Kidney epithelial cell (primary cell): ENCODE measurements at regions not wholly inside any gene's neighbourhood (a gene's known extent, or its start where the extent isn't known, plus 50 kb on each side); places are given as distances from the start of the nearest gene placed in this dataset.

ENCODE experiments used
- DNase-seq: peaks from one replicate; pipeline ENCODE4 v3.0.0-alpha.2; 2010; ENCODE audit warnings: low read depth
- H3K27me3 ChIP-seq: 2 replicates; pipeline ENCODE4 v1.6.0; 2011; ENCODE audit warnings: low read length; ENCODE audit not compliant: control insufficient read depth, insufficient read depth
- H3K36me3 ChIP-seq: 2 replicates; pipeline ENCODE4 v1.5.1; 2011; ENCODE audit warnings: low read length; ENCODE audit not compliant: control insufficient read depth, insufficient read depth
- H3K4me3 ChIP-seq: 2 replicates; pipeline ENCODE4 v1.5.1; 2011; ENCODE audit warnings: low read depth, mild to moderate bottlenecking, control low read depth, low read length
- TF ChIP-seq, protein P1 (sequence below): IDR thresholded peaks from 2 replicates; pipeline ENCODE4 v1.5.1; 2011; ENCODE audit warnings: mild to moderate bottlenecking, moderate library complexity, low read length, control low read depth, inconsistent platforms; ENCODE audit not compliant: insufficient read depth, poor library complexity, severe bottlenecking

DNA sequence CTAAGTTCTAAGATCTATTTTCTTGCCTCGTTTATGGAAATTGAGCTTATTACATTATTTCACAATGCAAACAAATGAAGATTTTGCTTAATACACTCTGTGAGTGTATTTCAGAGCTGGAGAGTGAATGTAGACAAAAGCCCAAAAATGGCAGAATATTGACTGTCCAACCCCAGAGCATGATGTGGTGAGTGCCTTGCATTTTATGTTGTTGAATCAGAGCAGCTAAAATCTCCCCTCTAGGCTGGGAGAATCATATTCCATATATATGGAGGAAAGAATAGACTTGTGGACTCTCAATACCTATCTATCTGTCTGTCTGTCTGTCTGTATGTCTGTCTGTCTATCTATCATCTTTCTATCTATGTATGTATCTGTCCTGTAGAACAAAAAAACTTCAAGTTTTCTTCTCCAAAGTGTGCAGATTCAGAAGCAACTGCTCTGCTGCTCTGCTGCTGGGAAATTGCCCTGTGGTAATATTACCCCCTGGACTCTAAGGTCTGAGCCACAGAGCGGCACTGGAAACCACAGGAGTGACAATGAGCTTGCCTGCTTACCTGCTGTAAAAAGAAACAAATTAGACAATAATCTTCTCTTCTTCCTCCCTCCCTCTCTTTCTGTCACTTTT, 209.4 kb upstream of the PRICKLE1 start:
- Histone ChIP-seq H3K27me3 (no peaks in the 10 kb centered on the region), H3K4me3 (no peak overlapping the region), H3K36me3 (no peaks in the 10 kb centered on the region)
- DNase-seq: peak; percentile 65
- TF ChIP-seq, protein P1, sequence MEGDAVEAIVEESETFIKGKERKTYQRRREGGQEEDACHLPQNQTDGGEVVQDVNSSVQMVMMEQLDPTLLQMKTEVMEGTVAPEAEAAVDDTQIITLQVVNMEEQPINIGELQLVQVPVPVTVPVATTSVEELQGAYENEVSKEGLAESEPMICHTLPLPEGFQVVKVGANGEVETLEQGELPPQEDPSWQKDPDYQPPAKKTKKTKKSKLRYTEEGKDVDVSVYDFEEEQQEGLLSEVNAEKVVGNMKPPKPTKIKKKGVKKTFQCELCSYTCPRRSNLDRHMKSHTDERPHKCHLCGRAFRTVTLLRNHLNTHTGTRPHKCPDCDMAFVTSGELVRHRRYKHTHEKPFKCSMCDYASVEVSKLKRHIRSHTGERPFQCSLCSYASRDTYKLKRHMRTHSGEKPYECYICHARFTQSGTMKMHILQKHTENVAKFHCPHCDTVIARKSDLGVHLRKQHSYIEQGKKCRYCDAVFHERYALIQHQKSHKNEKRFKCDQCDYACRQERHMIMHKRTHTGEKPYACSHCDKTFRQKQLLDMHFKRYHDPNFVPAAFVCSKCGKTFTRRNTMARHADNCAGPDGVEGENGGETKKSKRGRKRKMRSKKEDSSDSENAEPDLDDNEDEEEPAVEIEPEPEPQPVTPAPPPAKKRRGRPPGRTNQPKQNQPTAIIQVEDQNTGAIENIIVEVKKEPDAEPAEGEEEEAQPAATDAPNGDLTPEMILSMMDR: no peak

DNA sequence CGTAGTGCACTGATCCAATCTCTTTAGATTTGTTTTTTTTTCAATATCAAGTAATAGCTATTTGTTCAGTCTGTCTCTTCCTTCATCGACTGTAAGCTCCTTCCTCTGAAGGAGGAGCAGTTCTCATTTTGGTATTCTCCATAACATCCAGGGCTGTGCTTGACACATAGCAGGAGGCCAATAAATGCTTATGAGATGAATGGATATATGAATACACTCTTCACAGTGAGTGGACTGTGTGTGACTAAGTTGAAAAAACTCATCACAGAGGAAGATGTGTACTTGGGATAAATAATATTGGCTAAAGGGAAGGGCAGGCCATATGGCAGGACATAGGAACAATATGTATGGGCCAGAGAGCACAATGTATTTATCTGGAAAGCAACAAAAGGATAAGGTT, 205.3 kb upstream of the PRICKLE1 start:
- no peaks in the 10 kb centered on the region for H3K27me3 ChIP-seq
- TF ChIP-seq, protein P1: no peak
- H3K36me3 ChIP-seq: no peaks in the 10 kb centered on the region
- DNase-seq: no peak
- H3K4me3 ChIP-seq: no peak overlapping the region

DNA sequence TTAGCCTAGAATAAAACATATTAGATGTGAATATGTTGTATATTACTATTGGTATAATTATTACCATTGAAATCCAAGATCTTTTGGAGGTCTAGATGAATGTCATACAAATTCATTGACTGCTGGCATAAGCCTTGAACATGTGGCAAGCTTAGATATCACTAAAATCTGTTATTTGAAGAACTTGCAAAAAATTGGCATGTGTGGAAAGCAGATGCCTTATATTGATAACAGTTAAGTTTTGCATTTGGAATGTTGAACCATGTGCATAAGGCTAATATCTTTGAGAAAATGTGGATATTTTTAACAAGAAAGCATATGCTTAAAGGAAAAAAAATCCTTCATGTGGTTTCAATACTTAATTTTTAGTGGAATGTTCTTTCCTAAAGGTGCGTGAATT, 203.6 kb upstream of the PRICKLE1 start:
- Histone ChIP-seq H3K27me3 (no peaks in the 10 kb centered on the region), H3K4me3 (no peak overlapping the region), H3K36me3 (no peaks in the 10 kb centered on the region)
- TF ChIP-seq, protein P1: no peak
- no peak for DNase-seq

DNA sequence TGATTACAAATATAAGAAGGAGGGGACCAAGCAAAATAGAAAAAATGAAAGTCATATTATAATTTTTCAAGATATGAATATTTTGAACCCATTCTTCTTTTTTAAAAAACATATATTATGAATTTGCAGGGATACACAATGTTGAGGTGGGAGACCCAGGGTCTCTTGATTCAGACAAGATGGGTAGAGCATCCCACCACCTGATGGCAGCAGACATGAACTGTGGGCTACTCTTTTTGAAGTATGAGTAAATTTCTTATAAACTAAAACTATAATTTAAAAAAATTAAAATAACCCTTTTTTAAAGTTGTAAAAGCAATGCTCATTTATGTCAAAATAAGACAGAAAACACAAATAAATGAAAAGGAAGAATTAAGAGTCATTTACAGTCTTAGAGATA, 202.7 kb upstream of the PRICKLE1 start:
- no peaks in the 10 kb centered on the region for H3K36me3 ChIP-seq
- H3K27me3 ChIP-seq: no peaks in the 10 kb centered on the region
- DNase-seq: no peak
- TF ChIP-seq, protein P1: peak; percentile 8
- H3K4me3 ChIP-seq: no peak overlapping the region

DNA sequence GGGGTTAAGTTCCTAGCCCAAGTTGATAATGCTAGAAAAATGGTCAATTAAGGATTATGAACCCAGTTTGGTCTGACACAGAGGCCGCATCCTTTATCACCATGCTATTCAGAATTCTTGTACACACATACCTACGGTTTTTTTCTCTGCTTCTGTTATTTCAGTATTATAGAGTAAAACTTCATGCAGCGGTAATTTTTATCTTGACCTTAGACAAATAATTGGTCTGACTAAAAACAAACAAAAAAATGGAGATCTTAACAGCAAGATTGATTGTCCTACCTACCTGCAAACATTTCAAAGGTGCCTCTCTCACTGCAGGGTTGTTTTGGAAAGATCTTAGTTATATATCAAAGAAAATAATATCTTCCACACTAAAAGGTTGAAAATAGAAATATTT, 201.9 kb upstream of the PRICKLE1 start:
- no peak overlapping the region for H3K4me3 ChIP-seq
- H3K27me3 ChIP-seq: no peaks in the 10 kb centered on the region
- H3K36me3 ChIP-seq: no peaks in the 10 kb centered on the region
- TF ChIP-seq, protein P1: no peak
- no peak for DNase-seq

DNA sequence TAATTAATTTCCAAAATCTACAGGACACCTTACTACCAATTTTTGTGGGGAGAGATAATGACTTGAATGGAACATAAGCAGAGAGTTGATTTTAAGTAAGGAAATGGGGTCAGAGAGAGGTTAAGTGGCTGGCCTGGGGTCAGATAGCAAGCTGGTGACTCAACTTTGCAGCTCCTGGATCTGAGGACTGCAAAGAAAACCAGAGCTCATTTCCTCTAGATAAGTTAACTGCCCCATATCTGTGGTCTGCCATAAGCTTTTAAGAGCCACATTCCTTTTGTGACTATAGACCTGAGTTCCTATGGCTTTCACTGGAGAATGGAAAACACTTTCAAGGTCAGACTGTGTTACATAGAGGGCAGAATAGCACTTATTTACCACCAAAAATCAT, 201.2 kb upstream of the PRICKLE1 start:
- DNase-seq: peak; percentile 82
- TF ChIP-seq, protein P1: no peak

More for the DNA sequence above, 201.2 kb upstream of the PRICKLE1 start:
- no peak overlapping the region for H3K4me3 ChIP-seq
- no peaks in the 10 kb centered on the region for H3K27me3 ChIP-seq
- H3K36me3 ChIP-seq: no peaks in the 10 kb centered on the region
